Fibroblast of skin of left quadriceps (primary cell): ENCODE measurements at regions not wholly inside any gene's neighbourhood (a gene's known extent, or its start where the extent isn't known, plus 50 kb on each side); places are given as distances from the start of the nearest gene placed in this dataset.
"Not testable (repeated sequence)": the region's sequence is repeated elsewhere in the genome, so short reads cannot be mapped to it uniquely, and the experiment has no call there.

ENCODE experiments used
- DNase-seq, 2 experiments: peaks; one replicate each; pipeline ENCODE4 v3.0.0-alpha.2; 2013; ENCODE audit warnings: low read depth in 2 of 2

- DNase-seq, result no peak
Observed at GRCh38 chr11:130979386-130979972, 63.2 kb upstream of the SNX19 start.

GRCh38 chr11:130980071-130980862 lies 64.0 kb upstream of the SNX19 start:
- no peak for DNase-seq

- DNase-seq, result not testable (repeated sequence)
Observed at GRCh38 chr11:130984241-130984640, 68.0 kb upstream of the SNX19 start.

GRCh38 chr11:130992788-130993187 lies 76.5 kb upstream of the SNX19 start:
- no peak for DNase-seq

- no peak for DNase-seq
Observed at GRCh38 chr11:130994043-130994442, 77.8 kb upstream of the SNX19 start.

- DNase-seq, result no peak
Observed at GRCh38 chr11:130995266-130995665, 79.0 kb upstream of the SNX19 start.

- DNase-seq, result no peak
Observed at GRCh38 chr11:130997278-130997677, 81.0 kb upstream of the SNX19 start.

GRCh38 chr11:130999086-130999485 lies 82.8 kb upstream of the SNX19 start:
- DNase-seq, result no peak

- peak; percentile 80 to 81 for DNase-seq
Observed at GRCh38 chr11:130999992-131000770, 83.9 kb upstream of the SNX19 start.

GRCh38 chr11:131002145-131002544 lies 85.9 kb upstream of the SNX19 start:
- DNase-seq, result no peak

GRCh38 chr11:131005829-131006228 lies 89.5 kb upstream of the SNX19 start:
- no peak for DNase-seq

- DNase-seq, result peak; percentile 22 to 26
Observed at GRCh38 chr11:131025020-131025419, 108.7 kb upstream of the SNX19 start.

GRCh38 chr11:131025421-131026125 lies 109.3 kb upstream of the SNX19 start:
- no peak for DNase-seq

- DNase-seq, result peak; percentile 7 to 13
Observed at GRCh38 chr11:131027491-131027890, 111.2 kb upstream of the SNX19 start.

GRCh38 chr11:131033151-131033651 lies 116.9 kb upstream of the SNX19 start:
- peak; percentile 74 to 75 for DNase-seq

- no peak for DNase-seq
Observed at GRCh38 chr11:131036514-131036913, 120.2 kb upstream of the SNX19 start.

GRCh38 chr11:131037873-131038272 lies 121.6 kb upstream of the SNX19 start:
- DNase-seq, result no peak

- no peak for DNase-seq
Observed at GRCh38 chr11:131038597-131038996, 122.3 kb upstream of the SNX19 start.

- no peak for DNase-seq
Observed at GRCh38 chr11:131041331-131042040, 125.2 kb upstream of the SNX19 start.

- no peak for DNase-seq
Observed at GRCh38 chr11:131042041-131042390, 125.7 kb upstream of the SNX19 start.

GRCh38 chr11:131043251-131043650 lies 127.0 kb upstream of the SNX19 start:
- no peak for DNase-seq
